Left ventricle myocardium superior (tissue), 1 donor: ENCODE measurements at regions not wholly inside any gene's neighbourhood (a gene's known extent, or its start where the extent isn't known, plus 50 kb on each side); places are given as distances from the start of the nearest gene placed in this dataset.

Source experiments
- ATAC-seq: fragments of 200-7000 bp; cut with Tn5 transposase; one replicate; pipeline ENCODE4 v1.9.1; 2020; ENCODE audit warnings: mild to moderate bottlenecking, moderate library complexity
- DNase-seq: peaks from one replicate; pipeline ENCODE4 v3.0.0-alpha.2; 2020
- intact Hi-C: fragments of 100-400 bp; cut with micrococcal nuclease; formaldehyde crosslinking; loops from one replicate; pipeline ENCODE4 v1.11.0; 2022
- donor health status: DM: no; HTN: yes; CAD: no; lungs with severe emphysema.

DNA sequence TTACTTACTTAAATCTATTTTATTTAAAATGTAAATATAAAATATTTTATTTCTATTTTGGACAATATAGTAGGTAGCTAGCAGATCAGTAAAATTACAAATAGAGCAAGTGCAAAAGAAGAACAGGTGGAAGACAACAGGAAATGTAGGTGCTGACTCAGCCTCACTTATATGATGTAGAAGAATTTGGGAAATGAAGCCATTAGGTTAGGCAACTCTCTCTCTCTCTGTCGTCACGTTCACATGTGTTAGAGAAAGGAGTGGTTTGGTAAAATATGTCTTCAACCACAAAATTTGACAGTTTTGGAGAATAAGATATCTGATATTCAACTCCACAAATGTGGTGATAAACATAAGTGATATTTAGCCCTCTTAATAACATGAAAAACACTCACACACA lies 532.5 kb upstream of the KCNMB2 start:
- ATAC-seq (no peak), DNase-seq (no peak)
- intact Hi-C loops: no loop called here

GRCh38 chr3:178005961-178006360 lies 530.3 kb upstream of the KCNMB2 start:
- DNase-seq (no peak), ATAC-seq (no peak)
- intact Hi-C loops: no loop called here

GRCh38 chr3:178010306-178010705 lies 525.9 kb upstream of the KCNMB2 start:
- intact Hi-C loops: no loop called here
- ATAC-seq: no peak
- DNase-seq: no peak

DNA sequence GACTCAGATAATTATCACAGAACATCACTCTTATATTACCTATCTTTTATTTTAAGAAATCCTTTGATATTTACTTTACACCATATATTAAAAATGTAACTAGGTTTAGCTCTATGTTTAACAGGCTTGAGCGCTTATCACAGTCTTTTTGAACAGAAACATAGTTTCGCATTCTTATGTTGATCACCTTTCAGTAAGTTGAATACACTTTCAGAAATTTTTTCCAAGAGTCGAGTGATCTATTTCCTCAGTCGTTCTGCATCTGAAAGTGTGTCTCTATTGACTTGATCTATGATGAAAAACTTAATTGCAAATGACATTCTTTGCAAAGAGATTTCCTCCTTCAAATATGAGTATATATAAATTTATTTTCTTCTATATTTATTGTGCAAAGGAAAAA lies 516.6 kb upstream of the KCNMB2 start:
- intact Hi-C loops: no loop called here
- ATAC-seq (no peak), DNase-seq (no peak)

GRCh38 chr3:178022599-178022998 lies 513.6 kb upstream of the KCNMB2 start:
- intact Hi-C loops: no loop called here
- ATAC-seq (no peak), DNase-seq (no peak)

DNA sequence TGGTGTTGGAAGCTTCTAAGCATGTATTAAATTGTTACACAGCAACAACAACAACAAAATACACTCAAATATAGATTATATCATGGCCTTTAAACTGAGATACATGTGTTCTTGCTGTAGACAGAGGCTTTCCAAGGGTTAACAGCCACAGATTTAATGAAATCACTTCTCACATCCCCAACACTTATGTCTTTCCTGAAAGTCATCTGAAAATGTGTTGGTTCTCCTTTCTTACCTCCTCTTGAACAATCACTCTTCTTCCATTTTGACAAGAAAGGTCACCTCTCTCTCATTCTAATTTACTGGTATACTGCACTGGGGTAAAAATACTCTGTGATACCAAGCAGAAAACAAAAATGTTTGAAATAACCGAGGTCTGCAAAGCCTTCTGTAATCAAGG lies 507.3 kb upstream of the KCNMB2 start:
- ATAC-seq: no peak
- DNase-seq: no peak
- intact Hi-C loops: no loop called here

- no peak for ATAC-seq
- intact Hi-C loops: no loop called here
- no peak for DNase-seq
Observed at GRCh38 chr3:178036451-178037144, 499.6 kb upstream of the KCNMB2 start.

- no peak for ATAC-seq
- DNase-seq: no peak
- intact Hi-C loops: no loop called here
Observed at GRCh38 chr3:178041931-178042330, 494.3 kb upstream of the KCNMB2 start.

DNA sequence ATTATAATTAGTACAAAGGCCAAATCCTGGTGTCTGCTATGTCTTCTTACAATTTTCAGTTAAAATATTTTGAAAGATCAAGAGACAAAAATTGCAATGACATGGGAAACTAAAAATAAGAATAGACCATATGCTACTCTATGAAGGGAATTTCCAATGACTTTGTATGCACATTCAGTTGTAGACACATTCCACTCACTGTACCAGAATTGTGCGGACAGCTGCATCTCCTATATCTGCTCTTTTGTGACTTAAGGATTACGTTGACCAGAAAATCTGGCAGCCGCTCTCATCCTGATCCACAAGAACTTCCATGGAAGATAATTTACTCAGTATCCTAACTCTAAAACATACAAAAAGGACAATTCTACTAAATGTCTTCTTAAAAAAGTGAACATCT lies 493.9 kb upstream of the KCNMB2 start:
- intact Hi-C loops: no loop called here
- ATAC-seq: no peak
- DNase-seq: no peak

DNA sequence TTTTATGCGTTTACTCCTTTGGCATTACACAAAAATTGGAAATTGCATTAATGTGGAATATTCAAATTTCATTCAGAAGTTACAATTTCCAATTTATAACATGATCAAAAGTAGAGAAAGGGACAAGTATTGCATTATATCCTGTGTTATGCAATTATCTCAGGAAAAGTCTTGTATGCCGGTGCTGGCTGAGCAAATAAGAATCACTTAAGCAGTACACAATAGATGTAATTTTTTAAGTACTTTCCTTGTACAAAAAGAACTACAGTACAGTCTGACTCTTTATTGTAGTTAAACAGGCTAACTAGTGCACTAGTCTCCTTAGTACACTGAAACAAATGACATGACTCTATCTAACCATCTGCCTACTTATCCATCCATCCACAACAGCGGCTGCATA lies 493.2 kb upstream of the KCNMB2 start:
- intact Hi-C loops: no loop called here
- DNase-seq (no peak), ATAC-seq (no peak)

DNA sequence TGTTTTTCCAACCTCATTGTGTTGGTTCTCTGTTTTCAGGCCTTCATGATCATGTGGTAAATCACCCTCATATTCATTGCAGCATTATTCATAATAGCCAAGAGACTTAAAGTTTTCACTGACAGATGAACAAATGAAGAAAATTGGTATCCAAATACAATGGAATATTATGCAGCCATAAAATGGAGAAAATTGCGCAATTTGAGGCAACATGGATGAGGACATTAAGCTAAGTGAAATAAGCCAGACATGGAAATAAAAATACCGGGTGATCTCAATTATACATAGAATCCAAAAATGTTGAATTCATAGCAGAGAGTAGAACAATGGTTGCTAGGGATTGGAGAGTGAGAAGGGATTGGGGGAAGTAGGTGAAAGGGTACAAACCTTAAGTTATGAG lies 491.9 kb upstream of the KCNMB2 start:
- intact Hi-C loops: no loop called here
- DNase-seq: no peak
- no peak for ATAC-seq

DNA sequence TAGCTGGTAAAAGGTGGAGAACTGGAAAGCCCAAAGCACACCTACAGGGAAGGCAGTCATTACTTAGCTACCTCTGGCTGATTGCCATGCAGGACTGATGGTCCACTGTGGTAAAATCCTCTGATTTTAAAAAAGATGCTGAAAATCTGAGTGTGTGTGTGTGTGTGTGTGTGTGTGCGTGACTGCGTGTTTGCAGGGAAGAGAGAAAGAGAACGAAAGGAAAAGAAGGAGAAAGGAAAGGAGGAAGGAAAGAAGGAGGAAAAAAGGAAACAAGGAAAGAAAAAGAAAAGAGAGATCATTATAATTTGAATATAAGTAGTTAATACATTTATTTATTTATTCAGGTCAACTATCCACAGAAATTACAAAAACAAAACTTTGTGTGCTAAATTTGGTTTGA lies 488.7 kb upstream of the KCNMB2 start:
- ATAC-seq (no peak), DNase-seq (no peak)
- intact Hi-C loops: no loop called here

- ATAC-seq (no peak), DNase-seq (no peak)
- intact Hi-C loops: no loop called here
Observed at GRCh38 chr3:178048768-178049167, 487.5 kb upstream of the KCNMB2 start.

GRCh38 chr3:178054471-178054870 lies 481.8 kb upstream of the KCNMB2 start:
- ATAC-seq: no peak
- intact Hi-C loops: no loop called here
- no peak for DNase-seq

DNA sequence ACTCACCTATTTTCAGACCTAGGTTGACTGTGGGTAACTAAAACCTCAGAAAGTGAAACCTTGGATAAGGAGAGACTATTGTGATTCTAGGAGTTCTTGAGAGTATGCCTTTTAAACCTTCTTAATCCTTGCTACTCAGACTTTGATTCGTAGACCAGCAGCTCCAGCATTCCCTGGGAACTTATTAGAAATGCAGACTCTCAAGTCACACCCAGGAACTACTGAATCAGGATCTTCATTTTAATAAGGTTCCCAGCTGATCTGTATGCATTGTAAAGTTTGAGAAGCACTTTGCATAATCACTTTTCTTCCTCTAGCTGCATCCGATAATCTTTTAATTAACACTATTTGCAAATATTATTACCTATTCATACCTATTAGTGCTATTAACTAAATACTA lies 480.3 kb upstream of the KCNMB2 start:
- DNase-seq (no peak), ATAC-seq (no peak)
- intact Hi-C loops: no loop called here

GRCh38 chr3:178056868-178057267 lies 479.4 kb upstream of the KCNMB2 start:
- DNase-seq (no peak), ATAC-seq (no peak)
- intact Hi-C loops: no loop called here

- DNase-seq: no peak
- intact Hi-C loops: no loop called here
- peak; percentile 13 for ATAC-seq
Observed at GRCh38 chr3:178058629-178059028, 477.6 kb upstream of the KCNMB2 start.

DNA sequence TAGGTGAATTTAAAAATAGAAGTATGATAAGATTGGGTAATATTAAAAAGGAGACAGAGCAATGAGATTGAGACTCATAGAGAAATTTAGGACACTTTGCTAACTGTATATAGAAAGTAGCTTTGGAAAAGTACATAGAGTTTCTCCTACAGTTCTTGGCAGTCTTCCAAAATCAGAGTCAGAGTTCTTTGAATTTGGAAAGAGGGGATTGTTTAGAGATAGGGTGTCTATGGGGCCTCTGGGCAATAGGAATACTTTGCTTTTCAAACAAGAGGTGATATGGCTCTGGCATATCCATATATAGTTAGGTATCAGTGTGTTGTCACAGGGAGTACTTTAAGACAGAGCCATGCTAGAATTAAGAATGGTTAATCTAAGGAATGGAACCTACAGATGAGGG lies 477.1 kb upstream of the KCNMB2 start:
- DNase-seq (no peak), ATAC-seq (peak; percentile 53)
- intact Hi-C loops: no loop called here

DNA sequence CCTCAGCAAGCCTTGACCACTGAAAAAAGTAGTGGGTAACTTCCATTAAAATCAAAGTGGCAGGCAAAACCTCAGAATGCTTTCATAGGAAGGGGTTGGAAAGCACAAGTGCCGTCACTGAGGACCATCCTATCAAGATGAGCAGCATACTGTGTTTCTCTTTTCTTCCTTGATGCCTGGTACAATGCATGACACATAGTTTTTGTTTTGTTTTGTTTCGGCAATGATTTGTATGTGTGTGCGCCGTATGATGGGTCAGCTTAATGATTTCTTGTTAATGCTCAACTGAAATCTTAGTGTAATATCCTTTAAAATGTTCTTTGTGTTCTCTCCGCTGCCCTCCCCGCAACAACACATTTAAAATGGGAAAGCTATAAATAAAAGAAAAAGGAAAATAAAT lies 476.4 kb upstream of the KCNMB2 start:
- intact Hi-C loops: no loop called here
- ATAC-seq (no peak), DNase-seq (no peak)

GRCh38 chr3:178060407-178060806 lies 475.8 kb upstream of the KCNMB2 start:
- peak; percentile 90 for ATAC-seq
- intact Hi-C loops: no loop called here
- DNase-seq: no peak

- intact Hi-C loops: no loop called here
- ATAC-seq (no peak), DNase-seq (no peak)
Observed at GRCh38 chr3:178062126-178062525, 474.1 kb upstream of the KCNMB2 start.

DNA sequence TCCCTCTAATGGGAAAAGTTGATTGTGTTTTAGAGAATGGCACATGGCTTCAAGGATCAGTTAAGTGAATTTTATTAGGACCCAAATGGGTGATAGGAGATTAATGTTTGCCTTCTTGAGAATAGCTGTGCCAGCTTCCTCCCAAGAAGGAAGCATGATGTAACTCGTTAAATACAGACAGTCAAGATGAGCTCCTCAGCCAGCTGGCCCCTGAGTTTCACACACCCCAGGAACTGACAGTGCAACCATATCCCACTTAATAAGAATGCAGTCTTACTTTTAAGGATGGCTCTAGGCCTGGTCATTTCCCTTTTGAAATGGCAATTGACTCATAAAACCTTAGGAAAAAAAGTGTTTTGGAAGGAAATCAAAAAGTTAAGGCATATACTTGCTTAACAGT lies 472.8 kb upstream of the KCNMB2 start:
- DNase-seq (no peak), ATAC-seq (no peak)
- intact Hi-C loops: no loop called here
